Testis (tissue), 2 donors: ENCODE measurements at regions not wholly inside any gene's neighbourhood (a gene's known extent, or its start where the extent isn't known, plus 50 kb on each side); places are given as distances from the start of the nearest gene placed in this dataset.

Experiments
- DNase-seq: peaks from one replicate; pipeline ENCODE4 v3.0.0-alpha.2; 2019
- H3K27ac ChIP-seq, 2 donors: fragments of 200-600 bp; sonication (generic); one replicate each; pipeline ENCODE4 v1.5.1; 2019
- H3K27me3 ChIP-seq: fragments of 200-600 bp; sonication (generic); one replicate; pipeline ENCODE4 v1.5.1; 2019
- H3K36me3 ChIP-seq: fragments of 200-600 bp; sonication (generic); one replicate; pipeline ENCODE4 v1.5.1; 2017; ENCODE audit warnings: low read depth; ENCODE audit errors: missing control alignments
- H3K4me1 ChIP-seq: fragments of 200-600 bp; sonication (generic); one replicate; pipeline ENCODE4 v1.5.1; 2019
- H3K4me3 ChIP-seq, 2 donors: fragments of 200-600 bp; sonication (generic); one replicate each; pipeline ENCODE4 v1.5.1; 2017 to 2019
- H3K9me3 ChIP-seq: fragments of 200-600 bp; sonication (generic); one replicate; pipeline ENCODE4 v1.5.1; 2017
- POLR2A ChIP-seq: fragments of 450-650 bp; IDR thresholded peaks from one replicate; pipeline ENCODE4 v1.6.1; 2017; ENCODE audit warnings: antibody characterized with exemption, mild to moderate bottlenecking, moderate library complexity
- WGBS, 2 donors: methylation state at CpG; one replicate each; pipeline ENCODE4 v1.1.5; 2018; 5-methylcytosine and 5-hydroxymethylcytosine counted together
- intact Hi-C: fragments of 100-400 bp; cut with DNase I; formaldehyde crosslinking; loops from one replicate; pipeline ENCODE4 v1.15.1; 2023; ENCODE audit warnings: low total_unique reads
- TF ChIP-seq, protein P1 (sequence below), 3 experiments: fragments of 450-650 bp in 2 of 3; fragments of 200-600 bp in 1 of 3; sonication (generic) in 1 of 3; IDR thresholded peaks; one replicate each; pipeline ENCODE4 v1.5.1; 2016 to 2019; ENCODE audit warnings: antibody characterized with exemption in 3 of 3, mild to moderate bottlenecking in 2 of 3, moderate library complexity in 1 of 3

DNA sequence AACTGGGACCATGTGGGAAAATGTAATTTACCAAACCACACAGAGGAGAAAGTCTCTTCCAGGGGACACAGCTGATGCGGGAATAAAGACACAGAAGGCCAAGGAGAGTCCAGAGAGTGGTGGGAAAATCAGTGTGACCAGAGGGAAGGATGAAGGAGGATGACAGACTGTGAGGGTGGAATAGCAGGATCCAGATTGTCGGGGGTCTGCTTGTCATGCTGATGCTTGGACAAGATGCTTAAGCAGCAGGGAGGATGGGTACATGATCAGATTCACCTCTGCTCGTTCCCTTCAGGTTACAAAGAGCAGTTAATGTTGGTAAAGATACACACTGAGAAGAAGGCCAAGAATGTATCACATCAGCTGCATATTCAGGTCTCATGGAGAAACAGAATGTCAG is 117.1 kb upstream of the ZNF644 start:
- H3K36me3 ChIP-seq = no peaks in the 10 kb centered on the region
- no peaks in the 10 kb centered on the region for H3K4me1 ChIP-seq
- TF ChIP-seq, protein P1, sequence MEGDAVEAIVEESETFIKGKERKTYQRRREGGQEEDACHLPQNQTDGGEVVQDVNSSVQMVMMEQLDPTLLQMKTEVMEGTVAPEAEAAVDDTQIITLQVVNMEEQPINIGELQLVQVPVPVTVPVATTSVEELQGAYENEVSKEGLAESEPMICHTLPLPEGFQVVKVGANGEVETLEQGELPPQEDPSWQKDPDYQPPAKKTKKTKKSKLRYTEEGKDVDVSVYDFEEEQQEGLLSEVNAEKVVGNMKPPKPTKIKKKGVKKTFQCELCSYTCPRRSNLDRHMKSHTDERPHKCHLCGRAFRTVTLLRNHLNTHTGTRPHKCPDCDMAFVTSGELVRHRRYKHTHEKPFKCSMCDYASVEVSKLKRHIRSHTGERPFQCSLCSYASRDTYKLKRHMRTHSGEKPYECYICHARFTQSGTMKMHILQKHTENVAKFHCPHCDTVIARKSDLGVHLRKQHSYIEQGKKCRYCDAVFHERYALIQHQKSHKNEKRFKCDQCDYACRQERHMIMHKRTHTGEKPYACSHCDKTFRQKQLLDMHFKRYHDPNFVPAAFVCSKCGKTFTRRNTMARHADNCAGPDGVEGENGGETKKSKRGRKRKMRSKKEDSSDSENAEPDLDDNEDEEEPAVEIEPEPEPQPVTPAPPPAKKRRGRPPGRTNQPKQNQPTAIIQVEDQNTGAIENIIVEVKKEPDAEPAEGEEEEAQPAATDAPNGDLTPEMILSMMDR (IDR thresholded peaks at IDR 0.05) = no peak
- no peak for TF ChIP-seq POLR2A
- no peaks in the 10 kb centered on the region for H3K27me3 ChIP-seq
- DNase-seq = no peak
- intact Hi-C loops = no loop called here
- no peak overlapping the region for H3K4me3 ChIP-seq
- WGBS, 2 donors = 40 to 47% methylated on average over 3 of the region's 3 CpGs
- no peaks in the 10 kb centered on the region for H3K9me3 ChIP-seq
- no peak overlapping the region for H3K27ac ChIP-seq

GRCh38 chr1:91137173-91137852 is 115.5 kb upstream of the ZNF644 start:
- Histone ChIP-seq H3K9me3 (no peaks in the 10 kb centered on the region), H3K27ac (no peak overlapping the region), H3K4me3 (no peak overlapping the region), H3K4me1 (no peaks in the 10 kb centered on the region), H3K36me3 (no peaks in the 10 kb centered on the region), H3K27me3 (no peaks in the 10 kb centered on the region)
- no peak for DNase-seq
- 77 to 95% methylated on average over 1 of the region's 1 CpG for WGBS, 2 donors
- intact Hi-C loops = no loop called here
- TF ChIP-seq, protein P1 (IDR thresholded peaks at IDR 0.05) = no peak
- TF ChIP-seq POLR2A = no peak

DNA sequence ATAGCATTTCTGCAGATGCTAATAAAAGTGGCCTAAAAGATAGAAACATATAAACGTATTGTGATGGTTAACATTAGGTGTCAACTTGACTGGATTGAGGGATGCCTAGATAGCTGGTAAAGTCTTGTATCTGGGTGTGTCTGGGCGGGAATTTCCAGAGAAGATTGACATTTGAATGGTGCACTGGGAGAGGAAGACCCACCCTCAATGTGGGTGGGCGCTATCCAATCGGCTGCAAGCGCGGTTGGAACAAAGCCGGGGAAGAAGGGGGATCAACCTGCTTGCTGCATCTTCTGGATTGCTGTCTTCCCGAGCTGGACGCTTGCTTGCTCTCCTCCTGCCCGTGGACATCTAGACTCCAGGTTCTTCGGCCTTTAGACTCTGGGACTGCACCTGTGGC is 114.0 kb upstream of the ZNF644 start:
- Histone ChIP-seq H3K27me3 (no peaks in the 10 kb centered on the region), H3K4me3 (peak overlapping the region in 1 of 2 donors; percentile 3), H3K36me3 (no peaks in the 10 kb centered on the region), H3K9me3 (no peaks in the 10 kb centered on the region), H3K27ac (no peak overlapping the region), H3K4me1 (no peaks in the 10 kb centered on the region)
- intact Hi-C loops = no loop called here
- WGBS, 2 donors = 65 to 74% methylated on average over 11 of the region's 11 CpGs
- no peak for TF ChIP-seq POLR2A
- TF ChIP-seq, protein P1 (IDR thresholded peaks at IDR 0.05) = no peak
- peak; percentile 26 for DNase-seq

DNA sequence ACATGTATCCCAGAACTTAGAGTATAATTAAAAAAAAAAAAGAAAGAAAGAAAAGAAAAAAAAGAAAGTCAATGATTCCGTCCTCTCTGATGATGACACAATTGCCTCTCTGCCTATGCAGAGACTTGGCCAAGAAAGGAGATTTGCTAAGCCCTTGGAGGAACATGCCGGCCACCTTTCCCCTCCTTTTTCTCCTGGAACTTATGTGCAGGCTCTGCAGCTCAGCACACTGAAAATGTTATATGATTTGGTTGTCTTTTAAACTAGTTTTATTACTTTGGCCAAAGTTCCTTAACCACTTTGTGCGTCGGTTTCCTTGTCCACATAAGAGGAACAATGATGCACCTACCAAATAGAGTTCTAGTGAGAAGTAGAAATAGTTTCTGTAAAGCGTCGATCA is 111.4 kb upstream of the ZNF644 start:
- no peak for TF ChIP-seq POLR2A
- TF ChIP-seq, protein P1 (IDR thresholded peaks at IDR 0.05) = no peak
- WGBS, 2 donors = 88% methylated on average over 6 of the region's 6 CpGs
- H3K9me3 ChIP-seq = no peaks in the 10 kb centered on the region

More for the DNA sequence above, 111.4 kb upstream of the ZNF644 start:
- Histone ChIP-seq H3K4me1 (no peaks in the 10 kb centered on the region), H3K27ac (no peak overlapping the region), H3K27me3 (no peaks in the 10 kb centered on the region), H3K36me3 (no peaks in the 10 kb centered on the region), H3K4me3 (no peak overlapping the region)
- no peak for DNase-seq
- intact Hi-C loops = no loop called here
